ENCODE measurements at regions not wholly inside any gene's neighbourhood (a gene's known extent, or its start where the extent isn't known, plus 50 kb on each side); places are given as distances from the start of the nearest gene placed in this dataset.

- TF ChIP-seq EZH2 (IDR thresholded peaks at IDR 0.05; ENCODE audit: insufficient read depth, poor library complexity, severe bottlenecking), result no peak
- TF ChIP-seq EZH2phosphoT487 (IDR thresholded peaks at IDR 0.05; ENCODE audit: insufficient read depth, low read depth), result no peak
Observed at GRCh38 chr17:79202480-79202879, 127.9 kb downstream of the ENGASE start.

Measured in GM23248 (cell line).